ENCODE measurements at regions not wholly inside any gene's neighbourhood (a gene's known extent, or its start where the extent isn't known, plus 50 kb on each side); places are given as distances from the start of the nearest gene placed in this dataset.

- peak; percentile 16; the same call in 1 of the 2 replicates for TF ChIP-seq THAP9 (CRISPR knock-in tag; IDR thresholded peaks at IDR 0.05; ENCODE audit: borderline replicate concordance)
- no peak for TF ChIP-seq GLMP (CRISPR knock-in tag; IDR thresholded peaks at IDR 0.05; ENCODE audit: borderline replicate concordance)
- TF ChIP-seq ETS1 (CRISPR knock-in tag; IDR thresholded peaks at IDR 0.05): no peak
- no peak for TF ChIP-seq JARID2 (CRISPR knock-in tag; IDR thresholded peaks at IDR 0.05; ENCODE audit: insufficient replicate concordance)
- no peak for TF ChIP-seq MLLT10 (CRISPR knock-in tag; IDR thresholded peaks at IDR 0.05)
- TF ChIP-seq MIER3 (CRISPR knock-in tag; IDR thresholded peaks at IDR 0.05; ENCODE audit: borderline replicate concordance): peak; percentile 57; the same call in 1 of the 2 replicates
- TF ChIP-seq SUZ12 (IDR thresholded peaks at IDR 0.05; ENCODE audit: low read depth, low read length): no peak
- no peak for TF ChIP-seq ZNF20 (CRISPR knock-in tag; IDR thresholded peaks at IDR 0.05)
- no peak for TF ChIP-seq ZNF768 (CRISPR knock-in tag; IDR thresholded peaks at IDR 0.05)
- TF ChIP-seq SIX4 (CRISPR knock-in tag; IDR thresholded peaks at IDR 0.05): no peak
- TF ChIP-seq ZNF253 (CRISPR knock-in tag; IDR thresholded peaks at IDR 0.05; ENCODE audit: borderline replicate concordance): peak; percentile 45; the same call in 1 of the 2 replicates
- TF ChIP-seq ZBTB3 (CRISPR knock-in tag; IDR thresholded peaks at IDR 0.05; ENCODE audit: borderline replicate concordance, low read depth): no peak
- peak; percentile 34; the same call in 1 of the 2 replicates for TF ChIP-seq THAP11 (CRISPR knock-in tag; IDR thresholded peaks at IDR 0.05)
- TF ChIP-seq ZNF501 (CRISPR knock-in tag; IDR thresholded peaks at IDR 0.05): peak; percentile 85
- TF ChIP-seq ATF6 (CRISPR knock-in tag; conservative IDR thresholded peaks at IDR 0.05): no peak
- TF ChIP-seq AHR (CRISPR knock-in tag; IDR thresholded peaks at IDR 0.05): no peak
- TF ChIP-seq SOX13 (IDR thresholded peaks at IDR 0.05): no peak
- peak in 1 of 2 experiments; percentile 83; a peak in 2 of 4 replicates for TF ChIP-seq SOX13 (CRISPR knock-in tag; conservative IDR thresholded peaks at IDR 0.05 in 1 of 2, IDR thresholded peaks at IDR 0.05 in 1 of 2)
- TF ChIP-seq REST (IDR thresholded peaks at IDR 0.05; ENCODE audit: borderline replicate concordance in 1 of 2, low read depth in 1 of 2, low read length in 2 of 2): no peak
Measured at GRCh38 chr1:9438431-9439073, 100.7 kb upstream of the SLC25A33 start (continued).
